CD8-positive, alpha-beta memory T cell (primary cell): ENCODE measurements at regions not wholly inside any gene's neighbourhood (a gene's known extent, or its start where the extent isn't known, plus 50 kb on each side); places are given as distances from the start of the nearest gene placed in this dataset.

ENCODE experiments used
- CTCF ChIA-PET: fragments of 350-600 bp; sonication (Branson Sonifier 250); formaldehyde crosslinking; loops from one replicate; lab custom pipeline; 2021; ENCODE audit warnings: antibody characterized with exemption; lab: Charles Lee
- POLR2A ChIA-PET: fragments of 350-600 bp; sonication (Branson Sonifier 250); formaldehyde crosslinking; loops from one replicate; lab custom pipeline; 2021; ENCODE audit warnings: antibody characterized with exemption; lab: Charles Lee
- DNase-seq, 5 donors: peaks; one replicate each; pipeline versions ENCODE4 v3.0.0 to v3.0.0-alpha.2; 2020 to 2022; ENCODE audit warnings: mixed read lengths in 1 of 5
- H3K27ac ChIP-seq: one replicate; pipeline ENCODE4 v1.7.0; 2013; ENCODE audit warnings: low read depth, mild to moderate bottlenecking, low read length, moderate library complexity
- H3K27me3 ChIP-seq: 2 replicates; pipeline ENCODE4 v1.7.0; 2013; ENCODE audit warnings: low read length, mild to moderate bottlenecking; ENCODE audit not compliant: insufficient read depth, poor library complexity, severe bottlenecking
- H3K36me3 ChIP-seq: 2 replicates; pipeline ENCODE4 v1.7.0; 2013; ENCODE audit warnings: mild to moderate bottlenecking, low read length, moderate library complexity; ENCODE audit not compliant: insufficient read depth
- H3K4me1 ChIP-seq: 2 replicates; pipeline ENCODE4 v1.7.0; 2013; ENCODE audit warnings: mild to moderate bottlenecking, low read length, moderate library complexity; ENCODE audit not compliant: insufficient read depth
- H3K4me3 ChIP-seq: 2 replicates; pipeline ENCODE4 v1.7.0; 2013; ENCODE audit warnings: mild to moderate bottlenecking, low read length
- H3K9me3 ChIP-seq: 2 replicates; pipeline ENCODE4 v1.7.0; 2013; ENCODE audit warnings: mild to moderate bottlenecking, low read length
- H3K27ac Mint-ChIP-seq, 8 donors: one replicate each; pipeline ENCODE4 v1.8.0; 2020 to 2021; ENCODE audit warnings: mixed read lengths in 8 of 8, mild to moderate bottlenecking in 6 of 8, inconsistent platforms in 3 of 8, moderate library complexity in 3 of 8
- H3K27me3 Mint-ChIP-seq, 2 donors: one replicate each; pipeline ENCODE4 v1.8.0; 2020 to 2021; ENCODE audit warnings: mixed read lengths in 2 of 2, mild to moderate bottlenecking in 1 of 2, moderate library complexity in 1 of 2
- H3K36me3 Mint-ChIP-seq, 3 donors: one replicate each; pipeline ENCODE4 v1.8.0; 2020 to 2021; ENCODE audit warnings: mixed read lengths in 3 of 3, inconsistent platforms in 1 of 3, mild to moderate bottlenecking in 1 of 3
- H3K4me1 Mint-ChIP-seq, 3 donors: one replicate each; pipeline ENCODE4 v1.8.0; 2020 to 2021; ENCODE audit warnings: mixed read lengths in 3 of 3, inconsistent platforms in 1 of 3, mild to moderate bottlenecking in 1 of 3
- H3K4me3 Mint-ChIP-seq, 7 donors: one replicate each; pipeline ENCODE4 v1.8.0; 2020 to 2021; ENCODE audit warnings: mixed read lengths in 7 of 7, mild to moderate bottlenecking in 6 of 7, moderate library complexity in 4 of 7, inconsistent platforms in 2 of 7
- H3K9me3 Mint-ChIP-seq, 5 donors: one replicate each; pipeline ENCODE4 v1.8.0; 2020 to 2022; ENCODE audit warnings: mixed read lengths in 5 of 5, mild to moderate bottlenecking in 3 of 5, moderate library complexity in 2 of 5, inconsistent platforms in 1 of 5

DNA sequence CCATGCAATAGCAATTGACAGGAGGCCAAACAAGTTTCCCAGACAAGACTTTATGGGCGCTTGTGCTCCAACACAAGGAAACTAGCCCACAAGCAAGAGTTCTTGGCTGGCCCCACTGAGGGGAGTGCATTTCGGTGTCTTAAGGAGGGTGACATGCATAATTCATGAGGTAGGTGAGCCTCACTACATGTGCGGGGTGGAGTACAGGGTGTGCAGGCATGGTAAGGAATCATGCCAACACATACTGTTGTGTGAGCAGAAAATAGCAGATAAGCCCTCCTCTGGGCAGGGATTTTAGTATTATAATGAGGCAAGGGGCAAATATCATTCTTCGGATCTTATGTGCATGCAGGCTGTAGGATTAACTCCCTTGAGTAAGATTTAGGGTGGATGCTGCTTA, 78.7 kb upstream of the SLC1A4 start:
- peaks cover 0 to 1% (median 0%) of the 10 kb centered on the region in 3 donors for H3K4me1 Mint-ChIP-seq
- Histone ChIP-seq H3K27ac (no peak overlapping the region), H3K4me3 (no peak overlapping the region), H3K9me3 (no peaks in the 10 kb centered on the region), H3K27me3 (no peaks in the 10 kb centered on the region), H3K4me1 (no peaks in the 10 kb centered on the region), H3K36me3 (no peaks in the 10 kb centered on the region)
- no peak for DNase-seq
- no peak overlapping the region for H3K27ac Mint-ChIP-seq
- no peaks in the 10 kb centered on the region for H3K36me3 Mint-ChIP-seq
- H3K27me3 Mint-ChIP-seq = peaks cover 6 to 10% of the 10 kb centered on the region in 2 donors
- H3K9me3 Mint-ChIP-seq = no peaks in the 10 kb centered on the region
- ChIA-PET POLR2A (no interaction called here), CTCF (no interaction called here)
- no peak overlapping the region for H3K4me3 Mint-ChIP-seq

DNA sequence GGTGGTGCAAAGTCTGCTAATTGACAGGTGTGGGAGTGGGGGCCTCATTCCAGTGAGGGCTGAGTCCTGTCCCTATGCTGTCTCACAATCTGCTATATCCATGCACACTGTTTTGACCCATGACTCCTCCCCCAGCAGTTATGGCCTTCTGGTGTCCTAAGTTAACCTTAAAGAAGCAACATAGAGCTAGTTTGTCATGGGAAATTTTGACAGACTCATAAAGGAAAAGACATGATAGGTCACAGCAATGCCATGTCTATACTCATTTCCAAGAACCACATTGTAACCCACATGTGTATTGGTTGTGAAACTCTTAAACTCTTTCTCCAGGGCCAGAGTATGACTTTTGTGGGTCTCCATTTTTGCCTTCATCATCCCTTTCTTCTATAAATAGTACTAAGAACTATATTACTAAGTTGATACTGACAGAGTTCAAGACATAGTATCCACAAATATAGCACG, 78.2 kb upstream of the SLC1A4 start:
- no peaks in the 10 kb centered on the region for H3K36me3 ChIP-seq
- Mint-ChIP-seq H3K9me3 (no peaks in the 10 kb centered on the region), H3K36me3 (no peaks in the 10 kb centered on the region), H3K4me1 (peaks cover 0 to 1% (median 0%) of the 10 kb centered on the region in 3 donors), H3K27ac (peak overlapping the region in 1 of 8 donors; percentile 9), H3K27me3 (peaks cover 6 to 10% of the 10 kb centered on the region in 2 donors), H3K4me3 (no peak overlapping the region)
- ChIA-PET POLR2A (no interaction called here), CTCF (no interaction called here)
- H3K4me1 ChIP-seq = no peaks in the 10 kb centered on the region
- no peaks in the 10 kb centered on the region for H3K9me3 ChIP-seq
- no peak overlapping the region for H3K4me3 ChIP-seq
- no peaks in the 10 kb centered on the region for H3K27me3 ChIP-seq
- DNase-seq = no peak
- no peak overlapping the region for H3K27ac ChIP-seq

DNA sequence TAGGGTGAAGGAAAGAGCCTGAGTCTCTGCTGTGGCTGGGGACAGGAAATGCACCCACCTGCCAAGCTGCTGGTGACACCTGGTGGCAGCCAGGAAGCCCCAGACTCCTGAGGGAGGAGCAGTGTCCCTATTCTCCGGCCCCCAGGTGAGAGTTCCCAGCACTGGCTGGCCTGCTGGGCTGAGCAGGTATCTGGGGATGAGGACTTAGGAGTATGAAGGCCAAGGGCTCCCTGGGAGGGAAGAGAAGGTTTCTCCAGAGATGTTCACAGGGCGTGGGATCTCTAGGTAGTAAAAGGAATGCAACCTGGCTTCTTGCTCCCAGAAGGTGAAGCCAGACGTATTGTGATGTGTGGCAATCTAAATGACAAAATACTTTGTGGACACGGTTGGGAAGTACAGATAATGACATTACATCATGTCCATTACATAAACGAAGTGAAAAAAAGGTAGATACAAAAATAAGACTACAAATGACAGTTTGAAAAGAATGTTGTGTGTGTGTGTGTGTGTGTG, 75.8 kb upstream of the SLC1A4 start:
- POLR2A ChIA-PET = interaction anchor here (0.6 kb wide), 1 partner anchor 120 kb away, joined by 3 read pairs; no protein-coding TSS in a partner anchor

DNA sequence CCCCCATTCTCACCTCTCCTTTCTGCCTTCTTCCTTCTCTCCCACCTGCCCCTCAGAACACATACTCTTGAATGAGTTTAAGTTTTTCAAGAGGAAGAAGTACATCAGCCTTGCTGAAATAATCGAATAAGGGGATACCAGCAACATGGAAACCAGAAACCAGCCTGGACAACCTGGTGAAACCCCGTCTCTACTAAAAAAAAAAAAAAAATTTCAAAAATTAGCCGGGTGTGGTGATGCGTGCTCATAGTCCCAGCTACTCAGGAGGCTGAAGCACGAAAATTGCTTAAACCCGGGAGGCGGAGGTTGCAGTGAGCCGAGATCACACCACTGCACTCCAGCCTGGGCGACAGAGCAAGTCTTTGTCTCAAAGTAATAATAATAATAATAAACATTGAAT, 75.0 kb upstream of the SLC1A4 start:
- Mint-ChIP-seq H3K9me3 (no peaks in the 10 kb centered on the region), H3K36me3 (no peaks in the 10 kb centered on the region), H3K27ac (no peak overlapping the region), H3K27me3 (no peaks in the 10 kb centered on the region), H3K4me3 (no peak overlapping the region), H3K4me1 (peaks cover 7 to 19% (median 16%) of the 10 kb centered on the region in 3 donors)
- no peak for DNase-seq
- Histone ChIP-seq H3K27me3 (no peaks in the 10 kb centered on the region), H3K9me3 (no peaks in the 10 kb centered on the region), H3K27ac (no peak overlapping the region), H3K36me3 (no peaks in the 10 kb centered on the region), H3K4me3 (no peak overlapping the region), H3K4me1 (peaks cover 12% of the 10 kb centered on the region)
- ChIA-PET CTCF (no interaction called here), POLR2A (no interaction called here)

More for the DNA sequence above, 75.8 kb upstream of the SLC1A4 start:
- H3K9me3 ChIP-seq = no peaks in the 10 kb centered on the region
- no peak overlapping the region for H3K27ac ChIP-seq
- Mint-ChIP-seq H3K4me3 (no peak overlapping the region), H3K27me3 (peaks cover 4 to 5% of the 10 kb centered on the region in 2 donors), H3K4me1 (peaks cover 7 to 11% (median 9%) of the 10 kb centered on the region in 3 donors), H3K27ac (no peak overlapping the region), H3K9me3 (no peaks in the 10 kb centered on the region), H3K36me3 (no peaks in the 10 kb centered on the region)
- CTCF ChIA-PET = interaction anchor here (1.1 to 1.5 kb wide), 2 partner anchors 251 to 256 kb away, joined by 3 to 4 read pairs; no protein-coding TSS in a partner anchor
- H3K36me3 ChIP-seq = no peaks in the 10 kb centered on the region
- no peak overlapping the region for H3K4me3 ChIP-seq
- H3K4me1 ChIP-seq = peaks cover 6% of the 10 kb centered on the region
- peak in 1 of 5 donors; percentile 15 for DNase-seq
- no peaks in the 10 kb centered on the region for H3K27me3 ChIP-seq

DNA sequence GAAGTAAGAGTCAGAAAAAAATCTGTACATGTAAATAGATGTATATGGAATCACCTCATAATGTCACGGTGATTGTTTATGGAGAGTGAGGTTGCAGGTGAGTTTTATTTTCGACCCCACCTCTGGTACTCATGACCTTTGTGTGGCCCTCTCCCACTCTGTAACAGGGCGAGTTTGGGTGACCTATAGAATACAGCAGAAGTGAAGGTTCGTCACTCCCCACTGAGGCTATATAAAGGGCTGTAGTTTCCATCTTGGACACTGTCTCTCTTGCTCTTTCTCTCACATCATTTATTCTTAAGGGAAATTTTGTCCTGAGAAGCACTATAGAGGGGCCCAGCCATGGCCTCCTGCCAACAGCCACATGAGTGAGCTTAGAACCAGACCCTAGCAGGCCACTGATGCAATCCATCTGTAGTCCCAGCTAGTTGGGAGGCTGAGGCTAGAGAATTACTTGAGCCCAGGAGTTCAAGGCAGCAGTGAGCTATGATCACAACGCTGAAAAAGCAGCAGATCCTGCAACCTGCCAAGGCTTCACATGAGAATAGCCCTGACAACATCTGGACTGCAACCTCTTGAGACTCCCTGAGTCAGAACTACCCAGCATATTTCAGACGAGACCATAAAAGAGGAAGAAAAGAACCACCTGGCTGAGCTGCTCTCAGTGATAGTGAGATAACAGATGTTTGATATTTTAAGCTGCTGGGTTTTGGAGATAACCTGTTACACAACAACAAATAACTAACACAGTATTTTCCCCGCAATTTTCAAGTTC, 74.3 kb upstream of the SLC1A4 start:
- Mint-ChIP-seq H3K9me3 (no peaks in the 10 kb centered on the region), H3K27ac (peak overlapping the region in 1 of 8 donors; percentile 66), H3K4me3 (no peak overlapping the region), H3K4me1 (peaks cover 7 to 19% (median 16%) of the 10 kb centered on the region in 3 donors), H3K27me3 (no peaks in the 10 kb centered on the region), H3K36me3 (no peaks in the 10 kb centered on the region)
- H3K4me3 ChIP-seq = no peak overlapping the region
- CTCF ChIA-PET = interaction anchor here (0.8 to 5.3 kb wide), 6 partner anchors 24 to 255 kb away, joined by 3 to 44 read pairs (median 3); no protein-coding TSS in a partner anchor
- H3K27me3 ChIP-seq = no peaks in the 10 kb centered on the region
- no peaks in the 10 kb centered on the region for H3K36me3 ChIP-seq
- POLR2A ChIA-PET = no interaction called here
- H3K4me1 ChIP-seq = peaks cover 12% of the 10 kb centered on the region
- no peak for DNase-seq
- no peak overlapping the region for H3K27ac ChIP-seq
- H3K9me3 ChIP-seq = no peaks in the 10 kb centered on the region

DNA sequence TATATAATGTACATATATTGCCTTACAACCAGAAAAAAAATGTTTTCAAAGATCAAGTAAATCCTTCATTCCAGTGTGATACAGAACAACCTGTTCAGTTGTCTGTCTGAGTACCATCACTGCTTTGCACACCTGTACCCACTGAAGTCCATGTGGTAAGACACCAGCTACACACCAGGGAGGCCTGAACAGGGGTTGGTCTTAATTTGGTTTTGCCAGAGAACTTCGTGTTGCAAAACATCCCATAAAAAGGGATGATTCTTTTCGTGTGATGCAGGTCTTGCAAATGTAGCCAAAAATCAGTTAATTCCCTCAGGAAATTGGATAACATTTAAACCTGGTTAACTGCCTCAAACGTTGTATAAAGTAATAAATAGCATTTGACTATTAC, 73.7 kb upstream of the SLC1A4 start:
- H3K36me3 ChIP-seq = no peaks in the 10 kb centered on the region
- H3K36me3 Mint-ChIP-seq = no peaks in the 10 kb centered on the region
- no peaks in the 10 kb centered on the region for H3K27me3 Mint-ChIP-seq
- ChIA-PET CTCF (interaction anchor here (0.8 to 5.3 kb wide), 6 partner anchors 25 to 254 kb away, joined by 3 to 44 read pairs (median 3); no protein-coding TSS in a partner anchor), POLR2A (no interaction called here)
- H3K27ac ChIP-seq = no peak overlapping the region
- H3K27me3 ChIP-seq = no peaks in the 10 kb centered on the region
- H3K9me3 Mint-ChIP-seq = no peaks in the 10 kb centered on the region
- H3K4me1 ChIP-seq = peaks cover 12% of the 10 kb centered on the region
- DNase-seq = no peak
- H3K4me1 Mint-ChIP-seq = peaks cover 7 to 19% (median 16%) of the 10 kb centered on the region in 3 donors
- H3K27ac Mint-ChIP-seq = no peak overlapping the region
- H3K4me3 ChIP-seq = no peak overlapping the region
- H3K9me3 ChIP-seq = no peaks in the 10 kb centered on the region
- no peak overlapping the region for H3K4me3 Mint-ChIP-seq

DNA sequence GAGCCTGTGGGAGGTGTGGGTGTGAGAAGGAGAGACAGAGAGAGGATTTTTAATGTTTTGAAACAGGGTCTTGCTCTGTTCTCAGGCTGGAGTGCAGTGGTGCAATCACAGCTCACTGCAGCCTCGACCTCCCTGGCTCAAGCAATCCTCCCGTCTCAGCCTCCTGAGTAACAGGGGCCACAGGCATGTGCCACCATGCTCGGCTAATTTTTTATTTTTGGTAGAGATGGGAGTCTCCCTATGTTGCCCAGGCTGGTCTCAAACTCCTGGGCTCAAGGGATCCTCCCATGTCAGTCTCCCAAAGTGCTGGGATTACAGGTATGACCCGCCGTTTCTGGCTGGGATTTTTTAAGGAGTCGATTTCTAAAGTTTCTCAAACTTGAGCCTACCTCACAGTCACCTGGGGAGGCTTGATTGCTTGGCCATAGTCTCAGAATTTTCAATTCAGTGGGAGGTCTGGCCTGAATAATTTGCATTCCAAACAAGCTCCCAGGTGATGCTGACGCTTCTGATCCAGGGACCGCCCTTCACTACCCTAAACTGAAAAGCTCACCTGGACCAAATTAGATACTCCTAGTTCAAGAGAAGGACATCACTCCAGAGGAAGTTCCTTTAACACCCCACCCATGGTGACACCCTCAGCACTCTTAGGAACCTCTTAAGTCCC, 70.8 kb upstream of the SLC1A4 start:
- H3K9me3 ChIP-seq = no peaks in the 10 kb centered on the region
- no peaks in the 10 kb centered on the region for H3K27me3 ChIP-seq
- CTCF ChIA-PET = interaction anchor here (0.6 to 5.3 kb wide), 35 partner anchors 9 to 656 kb away, joined by 3 to 44 read pairs (median 4); partner anchors contain the start of genes ACTR2, CEP68, RAB1A and SLC1A4
- Mint-ChIP-seq H3K9me3 (no peaks in the 10 kb centered on the region), H3K27ac (peak overlapping the region in 6 of 8 donors; percentile 3 to 90 (median 86)), H3K27me3 (no peaks in the 10 kb centered on the region), H3K4me3 (peak overlapping the region; percentile 76 to 96 (median 90)), H3K4me1 (peaks cover 7 to 19% (median 14%) of the 10 kb centered on the region in 3 donors), H3K36me3 (no peaks in the 10 kb centered on the region)
- H3K36me3 ChIP-seq = no peaks in the 10 kb centered on the region
- DNase-seq = no peak
- peak overlapping the region; percentile 64 for H3K4me3 ChIP-seq
- peaks cover 12% of the 10 kb centered on the region for H3K4me1 ChIP-seq
- no peak overlapping the region for H3K27ac ChIP-seq
- POLR2A ChIA-PET = interaction anchor here (0.5 to 1.0 kb wide), 3 partner anchors 28 to 211 kb away, joined by 3 read pairs; partner anchors contain the start of gene RAB1A
